GM21390 (cell line): ENCODE measurements at regions not wholly inside any gene's neighbourhood (a gene's known extent, or its start where the extent isn't known, plus 50 kb on each side); places are given as distances from the start of the nearest gene placed in this dataset.

Experiments used
- ATAC-seq: cut with Tn5 transposase; IDR thresholded peaks from one replicate; pipeline ENCODE4 v1.9.1; 2021; ENCODE audit not compliant: unreplicated experiment

GRCh38 chr9:79237861-79238260 lies 333.9 kb upstream of the TLE4 start:
- no peak for ATAC-seq

GRCh38 chr9:79240774-79241173 lies 331.0 kb upstream of the TLE4 start:
- ATAC-seq: no peak

GRCh38 chr9:79242489-79242888 lies 329.3 kb upstream of the TLE4 start:
- ATAC-seq: no peak

GRCh38 chr9:79246170-79246569 lies 325.6 kb upstream of the TLE4 start:
- ATAC-seq: no peak

GRCh38 chr9:79247021-79247420 lies 324.7 kb upstream of the TLE4 start:
- no peak for ATAC-seq

- ATAC-seq: no peak
Measured at GRCh38 chr9:79250806-79251205, 321.0 kb upstream of the TLE4 start.

GRCh38 chr9:79254900-79255650 lies 316.7 kb upstream of the TLE4 start:
- no peak for ATAC-seq

GRCh38 chr9:79255651-79256260 lies 316.0 kb upstream of the TLE4 start:
- no peak for ATAC-seq

- no peak for ATAC-seq
Measured at GRCh38 chr9:79256691-79257213, 315.0 kb upstream of the TLE4 start.

- ATAC-seq: no peak
Measured at GRCh38 chr9:79257228-79257781, 314.5 kb upstream of the TLE4 start.

- no peak for ATAC-seq
Measured at GRCh38 chr9:79257790-79258351, 313.9 kb upstream of the TLE4 start.

GRCh38 chr9:79259858-79260257 lies 311.9 kb upstream of the TLE4 start:
- ATAC-seq: no peak

- ATAC-seq: no peak
Measured at GRCh38 chr9:79263628-79264027, 308.1 kb upstream of the TLE4 start.

GRCh38 chr9:79264041-79264440 lies 307.7 kb upstream of the TLE4 start:
- no peak for ATAC-seq

- no peak for ATAC-seq
Measured at GRCh38 chr9:79264511-79265355, 307.0 kb upstream of the TLE4 start.

- ATAC-seq: no peak
Measured at GRCh38 chr9:79266986-79267385, 304.8 kb upstream of the TLE4 start.

- ATAC-seq: no peak
Measured at GRCh38 chr9:79268806-79269205, 303.0 kb upstream of the TLE4 start.

- no peak for ATAC-seq
Measured at GRCh38 chr9:79273311-79273710, 298.5 kb upstream of the TLE4 start.

GRCh38 chr9:79279356-79279755 lies 292.4 kb upstream of the TLE4 start:
- ATAC-seq: no peak

- no peak for ATAC-seq
Measured at GRCh38 chr9:79280691-79281090, 291.1 kb upstream of the TLE4 start.

GRCh38 chr9:79284081-79284480 lies 287.7 kb upstream of the TLE4 start:
- no peak for ATAC-seq
